GM21528 (cell line): ENCODE measurements at regions not wholly inside any gene's neighbourhood (a gene's known extent, or its start where the extent isn't known, plus 50 kb on each side); places are given as distances from the start of the nearest gene placed in this dataset.

ENCODE experiments used
- ATAC-seq: cut with Tn5 transposase; IDR thresholded peaks from one replicate; pipeline ENCODE4 v1.9.1; 2021; ENCODE audit warnings: mild to moderate bottlenecking, moderate library complexity; ENCODE audit not compliant: unreplicated experiment, low FRiP score

- no peak for ATAC-seq
Observed at GRCh38 chr10:71064413-71065118, 147.8 kb upstream of the UNC5B start.

GRCh38 chr10:71065659-71066058 is 146.7 kb upstream of the UNC5B start:
- ATAC-seq: no peak

GRCh38 chr10:71066600-71066999 is 145.8 kb upstream of the UNC5B start:
- no peak for ATAC-seq

- ATAC-seq: no peak
Observed at GRCh38 chr10:71067098-71067740, 145.2 kb upstream of the UNC5B start.

DNA sequence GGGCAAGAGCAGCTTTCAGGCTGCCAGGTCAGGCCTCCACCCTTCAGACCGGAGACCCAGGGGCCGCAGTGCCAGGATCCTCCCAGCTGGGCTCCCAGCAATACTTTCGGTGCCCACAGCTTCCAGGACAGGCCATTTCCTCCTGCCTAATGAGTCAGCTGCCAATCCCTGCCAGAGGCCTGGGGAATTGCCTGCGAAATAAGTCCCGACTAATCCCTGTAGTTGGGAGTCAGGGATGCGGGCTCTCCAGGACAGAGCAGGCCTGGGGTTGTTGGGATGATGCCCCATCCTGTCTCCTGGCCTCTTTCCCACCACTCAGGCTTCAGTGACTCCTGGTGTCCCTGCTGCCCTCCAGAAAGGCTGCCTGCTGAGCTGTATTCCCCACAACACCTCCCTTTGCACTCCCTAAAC is 143.5 kb upstream of the UNC5B start:
- no peak for ATAC-seq

GRCh38 chr10:71069909-71070666 is 142.3 kb upstream of the UNC5B start:
- no peak for ATAC-seq

DNA sequence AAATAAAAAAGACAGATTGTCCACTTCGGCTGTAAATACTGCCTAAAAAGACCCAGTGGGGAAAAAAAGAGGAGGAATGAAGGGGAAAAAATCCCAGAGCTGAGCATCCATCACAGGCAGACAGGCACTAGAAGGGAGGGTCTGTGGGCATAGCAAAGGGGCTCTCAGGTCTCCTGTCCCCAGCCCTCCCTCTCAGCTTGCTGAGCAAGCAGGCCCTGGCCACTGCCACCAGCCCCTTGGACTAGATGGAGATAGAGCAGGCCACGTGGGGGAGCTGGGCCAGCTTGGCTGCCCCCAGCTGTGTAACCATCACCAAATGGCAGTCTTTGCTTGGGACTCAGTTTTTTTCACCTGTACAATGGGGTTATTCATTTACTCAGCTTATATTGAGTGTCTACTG is 141.6 kb upstream of the UNC5B start:
- ATAC-seq: no peak

DNA sequence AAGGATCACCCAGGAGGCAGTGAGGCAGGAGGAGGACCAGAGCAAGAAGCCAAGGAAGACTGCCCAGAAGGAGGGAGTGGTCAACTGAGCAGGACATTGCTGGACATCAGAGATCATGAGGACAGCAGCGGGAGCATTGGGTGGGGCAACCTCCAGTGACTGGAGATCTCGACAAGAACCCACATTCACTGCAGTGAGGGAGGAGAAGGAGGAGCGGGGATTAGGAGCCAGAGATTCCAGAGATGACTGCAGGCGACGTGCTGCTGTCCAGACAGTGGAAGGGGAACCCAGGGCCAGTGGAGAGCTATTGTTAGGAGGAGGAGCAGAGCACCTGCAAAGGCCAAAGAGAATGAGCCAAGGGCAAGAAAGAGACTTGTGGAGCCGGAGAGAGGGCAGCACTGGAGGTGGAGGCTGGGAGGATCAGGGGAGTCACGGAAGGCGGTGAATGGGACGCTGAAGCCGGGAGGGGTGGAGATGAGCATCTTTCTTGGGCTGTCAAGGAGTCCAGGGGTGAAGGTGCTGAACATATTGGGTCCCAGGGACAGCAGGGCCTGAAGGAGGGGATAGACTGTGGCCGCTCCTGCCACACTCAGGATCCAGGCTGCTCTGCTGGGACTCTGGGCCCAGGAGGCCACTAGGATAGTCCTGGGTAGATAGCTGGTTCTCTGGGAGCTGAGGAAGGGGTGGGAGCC is 140.1 kb upstream of the UNC5B start:
- ATAC-seq: no peak

DNA sequence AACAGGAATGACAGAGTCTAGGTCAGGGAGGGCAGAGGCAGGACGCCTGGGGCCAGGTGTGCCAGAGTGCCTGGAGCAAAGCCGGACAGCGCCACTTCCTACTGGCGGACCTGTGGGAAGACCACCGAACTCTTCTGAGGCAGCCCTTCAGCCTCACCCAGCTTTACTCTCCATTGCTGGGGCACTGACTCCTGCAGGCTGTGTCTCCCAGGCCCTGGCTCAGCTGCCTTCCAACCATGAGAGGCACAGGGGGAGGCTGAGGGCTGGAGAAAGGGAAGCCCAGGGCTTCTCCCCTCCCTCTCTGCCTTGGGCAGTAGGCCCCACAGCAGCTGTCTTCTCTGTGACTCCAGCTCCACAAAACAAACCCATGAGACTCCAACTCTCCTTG is 139.6 kb upstream of the UNC5B start:
- ATAC-seq: no peak

DNA sequence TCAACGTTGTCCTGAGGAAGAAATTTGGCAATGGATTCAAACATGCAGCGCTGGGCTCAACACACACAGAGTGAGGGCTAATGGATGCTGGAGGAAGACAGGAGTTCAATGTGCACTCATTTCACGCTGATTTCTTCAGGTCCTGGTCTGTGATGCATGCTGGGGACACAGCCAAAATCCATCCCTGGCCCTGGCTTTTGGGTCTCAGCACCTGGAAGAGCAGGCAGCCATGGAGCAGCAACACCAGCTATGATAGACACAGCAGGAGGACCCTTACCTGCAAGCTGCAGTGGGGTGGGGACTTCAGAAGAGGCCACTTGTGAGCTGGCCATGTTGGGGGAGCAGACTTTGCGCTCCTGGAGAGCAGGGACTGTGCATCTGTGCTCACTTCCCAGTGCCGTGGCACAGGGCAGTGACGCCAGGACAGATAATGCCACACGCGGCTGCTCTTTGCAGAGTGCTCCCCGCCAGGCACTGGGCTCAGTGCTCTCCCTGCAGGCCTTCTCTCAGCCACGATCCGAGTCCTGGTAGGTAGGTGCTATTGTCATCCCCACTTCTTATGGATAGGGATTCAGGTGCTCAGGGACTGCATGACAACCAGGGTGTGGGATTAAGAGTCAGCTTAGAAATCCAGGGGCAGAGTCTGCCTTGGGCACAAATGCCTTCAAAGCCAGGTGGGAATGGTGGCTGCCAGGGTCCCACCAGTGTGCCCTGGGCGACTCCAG is 138.8 kb upstream of the UNC5B start:
- ATAC-seq: no peak

- ATAC-seq: no peak
Observed at GRCh38 chr10:71074176-71074755, 138.1 kb upstream of the UNC5B start.

DNA sequence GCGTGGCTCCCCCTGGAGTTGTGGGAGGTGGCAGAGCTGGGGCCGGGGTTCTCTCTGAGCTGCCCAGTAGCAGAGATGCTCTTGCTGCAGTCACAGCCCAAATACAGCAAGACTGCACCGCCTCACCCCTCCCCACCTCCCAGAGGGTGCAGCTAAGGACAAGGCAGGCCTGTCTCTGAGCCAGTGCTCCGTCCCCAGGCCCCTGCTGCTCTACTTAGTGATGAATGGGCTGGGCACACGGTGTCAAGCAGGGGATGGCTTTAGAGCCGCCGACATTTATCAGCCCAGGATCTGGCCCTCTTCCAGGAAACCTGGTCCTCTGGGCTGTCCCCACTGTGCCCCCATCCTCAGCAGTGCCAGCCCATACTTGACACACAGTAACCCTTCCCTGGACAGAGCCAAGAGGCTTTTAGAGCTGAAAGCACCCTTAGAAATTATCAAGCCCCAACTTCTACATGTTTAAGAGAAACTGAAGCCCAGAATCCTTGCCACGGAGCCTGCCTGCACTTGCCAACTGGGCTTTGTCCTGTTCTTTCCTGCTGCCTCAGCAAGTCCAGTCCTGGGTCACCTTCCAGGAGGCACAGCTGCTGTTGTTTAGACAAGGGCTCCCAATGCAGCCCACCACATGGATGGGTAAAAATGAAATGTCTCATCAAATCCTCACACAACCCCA is 137.1 kb upstream of the UNC5B start:
- no peak for ATAC-seq

- no peak for ATAC-seq
Observed at GRCh38 chr10:71075759-71076472, 136.5 kb upstream of the UNC5B start.

GRCh38 chr10:71076473-71077142 is 135.8 kb upstream of the UNC5B start:
- no peak for ATAC-seq

GRCh38 chr10:71077143-71077581 is 135.2 kb upstream of the UNC5B start:
- no peak for ATAC-seq

DNA sequence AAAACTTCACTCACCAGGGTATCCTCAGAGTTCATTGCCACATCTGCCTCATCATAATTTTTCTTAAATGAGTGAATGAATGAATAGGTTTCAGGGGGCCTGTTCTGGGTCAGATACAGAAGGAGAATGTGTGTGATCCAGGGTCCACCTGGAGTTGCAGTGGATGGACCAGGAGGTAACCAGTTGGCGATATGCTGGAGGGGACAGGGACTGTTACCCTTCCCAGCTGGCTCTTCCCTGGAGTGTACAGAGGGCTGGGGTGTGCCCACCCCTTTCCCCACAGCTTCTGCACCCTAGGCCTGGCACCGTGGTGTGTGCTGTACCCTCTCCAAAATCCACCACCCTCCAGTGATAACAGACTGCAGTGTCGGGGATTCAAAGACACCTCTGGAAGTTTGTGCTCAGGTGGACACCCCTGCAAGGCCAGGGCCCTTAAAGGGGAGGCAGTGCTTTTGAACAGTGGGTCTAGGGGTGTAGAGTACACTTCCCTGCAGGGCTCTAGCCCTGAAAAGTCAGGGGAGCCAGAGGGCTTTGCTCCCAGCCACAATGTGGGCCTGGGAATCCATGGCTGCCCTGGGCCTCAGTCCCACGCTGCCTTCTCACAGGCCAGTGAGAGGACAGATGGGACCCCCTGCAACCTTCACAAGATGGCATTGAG is 134.4 kb upstream of the UNC5B start:
- no peak for ATAC-seq

DNA sequence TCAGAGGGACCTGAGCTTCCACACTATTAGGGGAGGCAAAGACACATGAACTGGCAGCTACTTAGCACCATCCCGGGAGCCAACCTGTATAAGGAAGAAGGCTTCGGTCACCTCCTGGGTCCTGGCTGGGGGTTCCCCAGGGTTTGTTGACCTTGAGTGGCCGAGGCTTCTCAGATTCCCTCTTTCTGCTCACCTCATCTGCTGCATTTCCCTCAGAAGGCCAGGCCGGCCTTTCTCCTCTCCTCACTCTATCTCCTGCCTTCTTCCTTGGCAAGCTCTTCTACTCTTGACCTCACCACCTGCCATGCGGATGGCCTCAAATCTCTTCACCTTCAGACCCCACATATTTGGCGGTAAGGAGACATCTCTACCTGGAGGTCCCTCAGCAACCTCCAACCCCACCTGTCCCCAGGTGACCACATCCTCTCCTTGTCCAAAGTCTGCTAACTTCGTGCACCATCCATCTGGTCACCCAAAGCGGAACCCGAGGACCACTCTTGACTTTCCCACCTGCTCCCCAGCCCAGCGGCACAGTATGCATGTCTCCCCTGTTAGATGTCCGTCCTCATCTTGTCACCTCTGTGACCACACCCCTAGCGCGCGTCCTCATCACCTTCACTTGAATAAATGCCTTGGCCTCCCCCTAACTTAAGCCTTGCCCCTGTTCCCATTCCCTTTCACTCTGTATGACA is 133.8 kb upstream of the UNC5B start:
- ATAC-seq: no peak
